Vagina (tissue), 2 donors: ENCODE measurements at regions not wholly inside any gene's neighbourhood (a gene's known extent, or its start where the extent isn't known, plus 50 kb on each side); places are given as distances from the start of the nearest gene placed in this dataset.

Experiments
- POLR2A ChIP-seq, 2 donors: fragments of 450-650 bp; IDR thresholded peaks; one replicate each; pipeline ENCODE4 v1.6.1; 2017; ENCODE audit warnings: antibody characterized with exemption in 2 of 2, mild to moderate bottlenecking in 2 of 2, moderate library complexity in 2 of 2
- TF ChIP-seq, protein P1 (sequence below), 3 experiments: fragments of 450-650 bp in 2 of 3; fragments of 200-600 bp in 1 of 3; sonication (generic) in 1 of 3; IDR thresholded peaks; one replicate each; pipeline ENCODE4 v1.5.1; 2017 to 2019; ENCODE audit warnings: antibody characterized with exemption in 3 of 3, mild to moderate bottlenecking in 2 of 3, moderate library complexity in 2 of 3

DNA sequence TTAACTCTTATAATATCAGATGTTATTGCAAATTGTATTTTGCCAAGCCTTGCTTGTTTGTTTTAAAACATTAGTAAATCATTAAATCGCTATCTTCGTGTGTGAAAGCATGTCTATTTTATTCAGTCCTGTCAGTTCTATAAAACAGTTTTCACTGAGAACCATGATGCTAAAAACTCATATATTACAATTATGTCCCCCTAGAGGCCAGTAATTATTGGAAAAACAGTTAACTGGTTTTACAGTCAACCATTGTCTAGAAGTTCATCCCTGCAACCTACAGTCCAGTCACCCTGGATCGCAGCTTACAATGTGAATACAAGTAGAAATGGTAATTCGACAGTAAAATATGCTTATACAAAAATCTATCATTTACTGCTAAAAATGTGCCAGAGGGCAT lies 311.5 kb upstream of the ROBO2 start:
- TF ChIP-seq, protein P1, sequence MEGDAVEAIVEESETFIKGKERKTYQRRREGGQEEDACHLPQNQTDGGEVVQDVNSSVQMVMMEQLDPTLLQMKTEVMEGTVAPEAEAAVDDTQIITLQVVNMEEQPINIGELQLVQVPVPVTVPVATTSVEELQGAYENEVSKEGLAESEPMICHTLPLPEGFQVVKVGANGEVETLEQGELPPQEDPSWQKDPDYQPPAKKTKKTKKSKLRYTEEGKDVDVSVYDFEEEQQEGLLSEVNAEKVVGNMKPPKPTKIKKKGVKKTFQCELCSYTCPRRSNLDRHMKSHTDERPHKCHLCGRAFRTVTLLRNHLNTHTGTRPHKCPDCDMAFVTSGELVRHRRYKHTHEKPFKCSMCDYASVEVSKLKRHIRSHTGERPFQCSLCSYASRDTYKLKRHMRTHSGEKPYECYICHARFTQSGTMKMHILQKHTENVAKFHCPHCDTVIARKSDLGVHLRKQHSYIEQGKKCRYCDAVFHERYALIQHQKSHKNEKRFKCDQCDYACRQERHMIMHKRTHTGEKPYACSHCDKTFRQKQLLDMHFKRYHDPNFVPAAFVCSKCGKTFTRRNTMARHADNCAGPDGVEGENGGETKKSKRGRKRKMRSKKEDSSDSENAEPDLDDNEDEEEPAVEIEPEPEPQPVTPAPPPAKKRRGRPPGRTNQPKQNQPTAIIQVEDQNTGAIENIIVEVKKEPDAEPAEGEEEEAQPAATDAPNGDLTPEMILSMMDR (IDR thresholded peaks at IDR 0.05), result no peak
- no peak for TF ChIP-seq POLR2A (IDR thresholded peaks at IDR 0.05)
